ENCODE measurements at regions not wholly inside any gene's neighbourhood (a gene's known extent, or its start where the extent isn't known, plus 50 kb on each side); places are given as distances from the start of the nearest gene placed in this dataset.

DNA sequence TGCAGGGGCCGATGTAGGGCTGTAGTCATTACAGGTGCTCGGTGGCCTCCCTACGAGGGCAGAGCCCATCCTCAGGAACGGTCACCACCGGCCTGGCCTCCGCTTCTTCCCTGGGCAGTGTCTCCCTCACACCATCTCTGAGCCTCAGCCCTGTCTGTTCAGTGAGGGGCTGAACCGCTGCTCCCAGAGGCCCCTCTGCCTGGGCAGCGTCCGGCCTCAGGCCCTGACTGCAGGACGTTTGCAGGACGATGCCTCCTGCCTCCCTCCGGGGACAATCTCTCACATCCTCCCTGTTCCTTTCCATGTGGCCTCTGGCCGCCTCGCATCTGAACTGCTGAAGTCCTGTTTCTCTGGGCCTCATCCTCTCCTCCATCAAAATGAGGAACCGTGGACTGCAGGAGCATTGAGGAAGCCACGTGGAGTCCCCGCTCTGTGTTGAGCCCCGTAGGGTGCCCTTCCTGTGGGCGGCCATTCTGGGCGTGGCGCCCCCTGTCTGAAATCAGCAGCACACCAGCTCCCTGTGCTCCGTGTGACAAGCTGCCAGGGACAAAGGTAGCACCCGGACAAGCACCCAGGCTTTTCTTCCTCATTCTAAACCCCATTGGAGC is 933.5 kb downstream of the BRD1 start:
- no peak for TF ChIP-seq RBAK (tag by site-specific recombination; IDR thresholded peaks at IDR 0.05)
- TF ChIP-seq, protein P1, sequence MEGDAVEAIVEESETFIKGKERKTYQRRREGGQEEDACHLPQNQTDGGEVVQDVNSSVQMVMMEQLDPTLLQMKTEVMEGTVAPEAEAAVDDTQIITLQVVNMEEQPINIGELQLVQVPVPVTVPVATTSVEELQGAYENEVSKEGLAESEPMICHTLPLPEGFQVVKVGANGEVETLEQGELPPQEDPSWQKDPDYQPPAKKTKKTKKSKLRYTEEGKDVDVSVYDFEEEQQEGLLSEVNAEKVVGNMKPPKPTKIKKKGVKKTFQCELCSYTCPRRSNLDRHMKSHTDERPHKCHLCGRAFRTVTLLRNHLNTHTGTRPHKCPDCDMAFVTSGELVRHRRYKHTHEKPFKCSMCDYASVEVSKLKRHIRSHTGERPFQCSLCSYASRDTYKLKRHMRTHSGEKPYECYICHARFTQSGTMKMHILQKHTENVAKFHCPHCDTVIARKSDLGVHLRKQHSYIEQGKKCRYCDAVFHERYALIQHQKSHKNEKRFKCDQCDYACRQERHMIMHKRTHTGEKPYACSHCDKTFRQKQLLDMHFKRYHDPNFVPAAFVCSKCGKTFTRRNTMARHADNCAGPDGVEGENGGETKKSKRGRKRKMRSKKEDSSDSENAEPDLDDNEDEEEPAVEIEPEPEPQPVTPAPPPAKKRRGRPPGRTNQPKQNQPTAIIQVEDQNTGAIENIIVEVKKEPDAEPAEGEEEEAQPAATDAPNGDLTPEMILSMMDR (tag by site-specific recombination; IDR thresholded peaks at IDR 0.05): no peak
- no peak for TF ChIP-seq TSHZ1 (tag by site-specific recombination; IDR thresholded peaks at IDR 0.05; ENCODE audit: borderline replicate concordance)
- TF ChIP-seq ELK4 (IDR thresholded peaks at IDR 0.05; ENCODE audit: borderline replicate concordance, low read depth, low read length): no peak
